HEK293T (cell line): ENCODE measurements at regions not wholly inside any gene's neighbourhood (a gene's known extent, or its start where the extent isn't known, plus 50 kb on each side); places are given as distances from the start of the nearest gene placed in this dataset.

Experiments
- CTCF ChIA-PET: fragments of 350-600 bp; formaldehyde crosslinking; extraction: SDS; loops from one replicate; lab custom pipeline; 2021; ENCODE audit warnings: antibody characterized with exemption, inconsistent platforms; lab: Yijun Ruan, JAX
- POLR2A ChIA-PET: fragments of 350-600 bp; formaldehyde crosslinking; extraction: SDS; loops from one replicate; lab custom pipeline; 2020; ENCODE audit warnings: antibody characterized with exemption, inconsistent platforms; lab: Yijun Ruan, JAX
- DNase-seq: peaks from one replicate; pipeline ENCODE4 v3.0.0; 2012; ENCODE audit warnings: mixed read lengths; ENCODE audit errors: extremely low spot score
- ARNT ChIP-seq: fragments of 450-650 bp; IDR thresholded peaks from 2 replicates; pipeline ENCODE4 v1.6.1; 2017; ENCODE audit warnings: mild to moderate bottlenecking
- BHLHE40 ChIP-seq: fragments of 450-650 bp; IDR thresholded peaks from 2 replicates; pipeline ENCODE4 v1.6.1; 2016; ENCODE audit warnings: mild to moderate bottlenecking, moderate library complexity, borderline replicate concordance
- CTBP1 ChIP-seq: fragments of 450-650 bp; IDR thresholded peaks from 2 replicates; pipeline ENCODE4 v1.6.1; 2016; ENCODE audit warnings: borderline replicate concordance
- ELF4 ChIP-seq: fragments of 450-650 bp; IDR thresholded peaks from 2 replicates; pipeline ENCODE4 v1.6.1; 2017; ENCODE audit warnings: antibody characterized with exemption
- FOXA1 ChIP-seq: fragments of 450-650 bp; IDR thresholded peaks from 2 replicates; pipeline ENCODE4 v1.6.1; 2016; ENCODE audit warnings: mild to moderate bottlenecking
- FOXK2 ChIP-seq: fragments of 450-650 bp; IDR thresholded peaks from 2 replicates; pipeline ENCODE4 v1.6.1; 2016; ENCODE audit warnings: mild to moderate bottlenecking
- FOXM1 ChIP-seq: fragments of 450-650 bp; IDR thresholded peaks from 2 replicates; pipeline ENCODE4 v1.6.1; 2017; ENCODE audit warnings: mild to moderate bottlenecking, borderline replicate concordance
- HDGF ChIP-seq: fragments of 450-650 bp; IDR thresholded peaks from 2 replicates; pipeline ENCODE4 v1.6.1; 2017; ENCODE audit warnings: antibody characterized with exemption, borderline replicate concordance
- L3MBTL2 ChIP-seq: fragments of 450-650 bp; conservative IDR thresholded peaks from 2 replicates; pipeline ENCODE4 v1.6.1; 2016; ENCODE audit warnings: mild to moderate bottlenecking
- LEF1 ChIP-seq: fragments of 450-650 bp; IDR thresholded peaks from 2 replicates; pipeline ENCODE4 v1.6.1; 2017; ENCODE audit warnings: mild to moderate bottlenecking, borderline replicate concordance
- NFRKB ChIP-seq: fragments of 450-650 bp; IDR thresholded peaks from 2 replicates; pipeline ENCODE4 v1.6.1; 2016; ENCODE audit warnings: mild to moderate bottlenecking, moderate library complexity
- SP1 ChIP-seq: fragments of 450-650 bp; IDR thresholded peaks from 2 replicates; pipeline ENCODE4 v1.6.1; 2017
- SUZ12 ChIP-seq: fragments of 450-650 bp; IDR thresholded peaks from 2 replicates; pipeline ENCODE4 v1.6.1; 2016; ENCODE audit warnings: mild to moderate bottlenecking
- TARDBP ChIP-seq: fragments of 450-650 bp; IDR thresholded peaks from 2 replicates; pipeline ENCODE4 v1.6.1; 2016
- ZNF384 ChIP-seq: fragments of 450-650 bp; IDR thresholded peaks from 2 replicates; pipeline ENCODE4 v1.6.1; 2016
- TF ChIP-seq, protein P1 (sequence below): fragments of 450-650 bp; IDR thresholded peaks from 2 replicates; pipeline ENCODE4 v1.6.1; 2016

DNA sequence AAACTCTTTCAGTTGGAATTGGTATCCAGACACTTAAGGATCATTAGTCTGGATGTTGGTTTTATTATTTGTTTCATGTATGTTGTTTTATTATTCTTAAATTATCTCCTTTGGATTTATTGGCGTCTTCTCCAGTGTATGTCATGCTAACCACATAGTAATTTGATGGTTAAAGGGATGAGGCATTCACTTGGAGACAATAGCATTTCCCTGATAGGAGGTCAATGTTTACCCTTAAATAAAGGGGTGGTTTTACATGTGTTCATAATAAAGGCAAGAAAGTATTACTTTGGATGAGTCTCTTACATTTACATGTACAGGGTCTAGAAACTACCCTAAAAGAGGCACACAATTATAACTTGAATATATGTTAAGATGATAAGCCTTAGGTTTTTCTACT, 51.2 kb upstream of the RNF144B start:
- no peak for DNase-seq

DNA sequence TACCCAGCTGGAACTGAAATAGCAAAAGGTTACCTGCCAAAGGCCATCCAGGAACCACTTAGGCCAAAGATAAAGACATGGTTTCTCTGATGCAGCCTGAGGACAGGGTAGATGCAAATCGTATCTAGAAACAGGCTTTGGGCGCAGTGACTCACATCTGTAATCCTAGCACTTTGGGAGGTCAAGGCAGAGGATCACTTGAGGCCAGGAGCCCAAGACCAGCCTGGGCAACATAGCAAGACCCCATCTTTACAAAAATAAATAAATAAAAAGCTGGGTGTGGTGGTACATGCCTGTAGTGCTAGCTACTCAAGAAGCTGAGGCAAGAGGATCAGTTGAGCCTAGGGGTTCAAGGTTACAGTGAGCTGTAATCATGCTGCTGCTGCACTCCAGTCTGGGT, 52.9 kb upstream of the RNF144B start:
- no peak for TF ChIP-seq SP1
- CTCF ChIA-PET = no interaction called here
- POLR2A ChIA-PET = no interaction called here
- DNase-seq = no peak

More for the DNA sequence above, 51.2 kb upstream of the RNF144B start:
- POLR2A ChIA-PET = no interaction called here
- TF ChIP-seq FOXA1 (no peak), CTBP1 (no peak), BHLHE40 (no peak), ELF4 (no peak), HDGF (no peak), SUZ12 (no peak), LEF1 (no peak), SP1 (no peak), NFRKB (no peak), ZNF384 (no peak), TARDBP (no peak), ARNT (no peak), FOXM1 (no peak)
- TF ChIP-seq, protein P1, sequence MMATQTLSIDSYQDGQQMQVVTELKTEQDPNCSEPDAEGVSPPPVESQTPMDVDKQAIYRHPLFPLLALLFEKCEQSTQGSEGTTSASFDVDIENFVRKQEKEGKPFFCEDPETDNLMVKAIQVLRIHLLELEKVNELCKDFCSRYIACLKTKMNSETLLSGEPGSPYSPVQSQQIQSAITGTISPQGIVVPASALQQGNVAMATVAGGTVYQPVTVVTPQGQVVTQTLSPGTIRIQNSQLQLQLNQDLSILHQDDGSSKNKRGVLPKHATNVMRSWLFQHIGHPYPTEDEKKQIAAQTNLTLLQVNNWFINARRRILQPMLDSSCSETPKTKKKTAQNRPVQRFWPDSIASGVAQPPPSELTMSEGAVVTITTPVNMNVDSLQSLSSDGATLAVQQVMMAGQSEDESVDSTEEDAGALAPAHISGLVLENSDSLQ = no peak
- CTCF ChIA-PET = no interaction called here

DNA sequence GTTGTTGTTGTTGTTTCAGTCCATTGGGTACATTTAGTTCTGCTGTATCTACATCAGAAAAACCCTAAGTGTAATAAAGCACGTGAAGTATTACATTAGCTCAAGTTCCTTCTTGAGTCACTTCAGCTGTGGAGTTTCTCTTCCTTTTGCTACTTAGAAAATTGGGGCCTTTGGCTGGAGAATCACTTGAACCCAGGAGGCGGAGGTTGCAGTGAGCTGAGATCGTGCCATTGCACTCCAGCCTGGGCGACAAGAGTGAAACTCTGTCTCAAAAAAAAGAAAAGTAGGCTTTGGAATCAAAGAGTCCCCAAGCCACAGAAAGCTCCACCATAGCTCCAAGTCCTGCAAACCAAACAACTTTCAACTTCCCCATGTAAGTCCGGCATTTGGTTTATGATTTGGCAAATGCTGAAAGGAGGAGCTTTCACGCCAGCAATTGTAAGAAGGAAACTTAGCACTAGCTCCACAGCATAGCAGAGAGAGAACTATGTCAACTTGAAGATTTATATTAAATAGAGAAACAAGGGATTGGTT, 56.5 kb upstream of the RNF144B start:
- DNase-seq = no peak
- TF ChIP-seq SUZ12 (no peak), CTBP1 (no peak), ARNT (no peak), ZNF384 (no peak), HDGF (no peak), TARDBP (no peak), FOXM1 (no peak), BHLHE40 (no peak), FOXK2 (no peak), L3MBTL2 (no peak), SP1 (no peak), ELF4 (no peak), NFRKB (no peak), FOXA1 (no peak), LEF1 (no peak)
- TF ChIP-seq, protein P1 = no peak
- POLR2A ChIA-PET = no interaction called here
- CTCF ChIA-PET = no interaction called here

DNA sequence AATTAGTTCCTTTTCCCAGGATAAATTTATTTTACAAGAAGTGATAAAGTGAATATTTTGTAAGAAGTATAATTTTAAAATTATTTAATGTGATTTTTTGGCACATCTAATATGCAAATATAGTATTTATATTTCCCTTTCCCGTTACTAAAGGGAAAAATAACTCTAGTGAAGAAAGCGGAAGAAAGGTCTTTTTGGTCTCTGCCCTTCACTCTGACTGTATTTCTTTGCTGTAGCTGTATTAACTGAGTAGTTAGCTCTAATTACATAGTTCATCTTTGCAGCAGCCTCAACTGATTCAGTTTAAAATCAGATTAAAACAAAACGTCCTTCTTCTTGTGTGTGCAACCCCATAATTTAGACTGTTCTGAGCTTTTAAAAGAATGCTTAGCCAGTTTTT, 57.4 kb upstream of the RNF144B start:
- ChIA-PET CTCF (no interaction called here), POLR2A (no interaction called here)
- TF ChIP-seq BHLHE40 (no peak), NFRKB (no peak), LEF1 (no peak), HDGF (no peak)
- DNase-seq = no peak

DNA sequence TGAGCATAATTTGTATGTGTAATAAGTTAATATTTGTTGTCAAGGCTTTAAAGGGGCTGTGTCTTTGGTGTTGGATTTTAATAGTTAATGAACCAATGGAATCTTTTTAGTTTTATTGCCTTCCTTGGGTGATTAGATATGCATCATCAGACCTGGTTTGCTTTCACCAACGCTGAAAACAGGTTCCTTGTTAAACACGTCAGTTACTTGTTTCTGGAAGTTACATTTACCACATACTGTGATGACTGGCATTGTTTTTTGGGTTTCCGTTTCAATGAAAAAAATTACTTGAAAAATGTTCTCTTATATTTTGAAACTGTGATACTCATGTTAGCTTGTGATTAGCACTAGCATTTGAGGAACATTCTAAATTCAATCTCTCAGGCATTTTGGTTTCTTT, 58.6 kb upstream of the RNF144B start:
- TF ChIP-seq FOXA1 = no peak
- no peak for TF ChIP-seq L3MBTL2
- TF ChIP-seq SP1 = no peak
- no peak for TF ChIP-seq ELF4
- TF ChIP-seq TARDBP = no peak
- no peak for TF ChIP-seq ZNF384
- no peak for TF ChIP-seq FOXM1
- TF ChIP-seq, protein P1 = no peak
- TF ChIP-seq SUZ12 = no peak
- TF ChIP-seq CTBP1 = no peak
- no peak for DNase-seq
- POLR2A ChIA-PET = interaction anchor here (1.4 kb wide), 1 partner anchor 175 kb away, joined by 5 read pairs; no protein-coding TSS in a partner anchor
- CTCF ChIA-PET = no interaction called here

DNA sequence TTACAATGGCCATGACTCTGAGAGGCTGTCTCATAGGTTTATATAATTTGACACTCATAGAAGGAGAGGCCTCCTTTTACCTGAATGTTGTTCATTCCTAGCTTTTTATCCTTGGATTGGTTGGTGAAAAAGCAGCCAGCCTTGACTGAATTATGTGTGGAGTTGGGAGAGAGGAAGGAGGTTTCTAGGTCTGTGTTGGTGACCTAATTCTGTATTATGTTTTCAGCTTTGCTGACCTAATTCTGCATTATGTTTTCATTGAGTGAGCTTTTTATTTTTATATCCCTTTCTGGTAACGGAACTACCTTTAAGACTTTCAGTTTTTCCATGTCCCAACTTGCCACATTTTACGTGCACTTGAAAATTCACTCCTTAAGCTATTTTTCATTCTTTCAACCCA, 59.1 kb upstream of the RNF144B start:
- TF ChIP-seq FOXK2 = no peak
- no peak for TF ChIP-seq ELF4
- TF ChIP-seq SP1 = no peak
- TF ChIP-seq BHLHE40 = no peak
- TF ChIP-seq SUZ12 = no peak
- no peak for TF ChIP-seq HDGF
- no peak for TF ChIP-seq FOXA1
- TF ChIP-seq FOXM1 = no peak
- no peak for TF ChIP-seq ZNF384
- POLR2A ChIA-PET = interaction anchor here (1.4 kb wide), 1 partner anchor 175 kb away, joined by 5 read pairs; no protein-coding TSS in a partner anchor
- CTCF ChIA-PET = interaction anchor here (0.7 kb wide), 1 partner anchor 497 kb away, joined by 3 read pairs; no protein-coding TSS in a partner anchor
- DNase-seq = no peak

DNA sequence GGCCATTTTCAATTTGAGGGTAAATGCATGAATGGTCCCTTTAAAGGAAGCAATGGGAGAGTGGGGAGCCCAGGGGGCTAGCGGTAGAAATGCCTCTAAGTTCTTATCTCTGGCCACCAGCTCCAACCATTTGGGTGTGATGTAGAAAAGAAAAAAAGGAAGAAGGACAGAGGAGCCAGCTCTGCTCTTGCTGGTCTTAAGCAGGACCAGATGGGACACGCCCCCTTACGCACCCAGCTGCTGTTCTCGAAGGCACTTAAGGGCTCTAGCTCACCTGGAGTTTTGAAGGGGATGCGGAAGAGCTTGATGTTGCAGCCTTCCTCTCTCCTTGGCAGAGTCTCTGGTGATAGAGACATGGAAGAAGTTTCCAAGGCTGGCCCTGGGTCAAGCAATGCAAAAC, 59.5 kb upstream of the RNF144B start:
- ChIA-PET CTCF (interaction anchor here (0.7 kb wide), 1 partner anchor 497 kb away, joined by 3 read pairs; no protein-coding TSS in a partner anchor), POLR2A (interaction anchor here (1.4 kb wide), 1 partner anchor 176 kb away, joined by 5 read pairs; no protein-coding TSS in a partner anchor)
- TF ChIP-seq FOXK2 (no peak), SP1 (no peak), FOXM1 (no peak), LEF1 (no peak), L3MBTL2 (no peak)
- DNase-seq = no peak
